CD4-positive, alpha-beta T cell treated with Interleukin-17A for 4 hours (primary cell): ENCODE measurements at regions not wholly inside any gene's neighbourhood (a gene's known extent, or its start where the extent isn't known, plus 50 kb on each side); places are given as distances from the start of the nearest gene placed in this dataset.

Experiments used
- DNase-seq: peaks from one replicate; pipeline ENCODE4 v3.0.0-alpha.2; 2020; ENCODE audit warnings: mixed read lengths

- no peak for DNase-seq
These were observed 98.6 kb upstream of the ACTBL2 start for GRCh38 chr5:57581222-57581621.

DNA sequence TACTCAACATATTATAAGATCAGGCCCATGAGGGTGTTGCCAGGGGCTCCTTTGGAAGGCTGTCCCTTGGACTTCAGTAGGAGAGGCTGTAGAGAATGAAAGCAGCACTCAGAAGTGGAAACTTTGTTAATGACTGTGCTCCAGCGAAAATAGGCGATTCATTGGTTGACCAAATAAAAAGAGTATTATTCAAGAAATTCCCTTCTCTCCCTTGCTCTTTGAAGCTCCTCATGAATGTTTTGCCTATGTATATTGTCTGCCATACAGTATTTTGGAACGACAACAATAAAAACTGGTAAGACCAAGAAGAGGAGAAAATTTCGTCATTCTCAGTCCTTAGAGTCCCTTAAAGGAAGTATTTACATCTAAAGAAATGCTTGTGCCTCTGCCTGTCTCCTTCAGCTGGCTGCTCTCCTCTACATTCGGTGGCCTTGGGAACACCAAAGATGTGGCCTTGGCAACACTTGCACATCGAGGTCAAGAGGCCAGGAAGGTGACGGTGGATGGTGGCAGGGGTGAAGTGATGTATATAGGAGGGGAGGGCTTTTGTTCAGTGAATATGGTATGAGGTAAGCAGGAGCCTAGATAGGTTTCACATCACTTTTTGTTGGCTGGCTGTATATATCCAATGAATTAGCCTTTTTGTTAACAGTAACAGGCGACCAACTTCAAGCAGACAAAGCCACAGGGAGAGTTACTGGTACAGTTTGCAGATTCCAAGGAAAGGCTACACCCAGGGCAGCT is 95.0 kb upstream of the ACTBL2 start:
- DNase-seq: no peak

DNA sequence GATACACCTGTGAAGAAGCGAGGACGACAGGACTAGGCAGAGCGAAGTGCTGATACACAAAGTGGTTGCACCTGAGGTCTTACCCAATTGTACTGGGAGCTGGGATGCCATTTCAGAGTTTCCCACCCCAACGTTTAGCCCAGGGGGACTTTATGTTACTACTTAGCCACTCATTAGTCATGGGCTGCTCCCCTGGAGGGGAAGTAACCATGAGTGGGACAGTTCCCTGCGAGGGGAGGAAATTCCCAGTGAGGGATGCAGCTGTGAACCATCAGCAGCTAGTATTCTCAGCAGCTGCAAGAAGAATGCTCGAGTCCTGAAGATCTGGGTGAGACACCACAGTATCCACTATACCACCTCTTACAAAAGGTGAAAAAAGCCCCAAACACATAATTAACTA is 93.7 kb upstream of the ACTBL2 start:
- DNase-seq: no peak

DNA sequence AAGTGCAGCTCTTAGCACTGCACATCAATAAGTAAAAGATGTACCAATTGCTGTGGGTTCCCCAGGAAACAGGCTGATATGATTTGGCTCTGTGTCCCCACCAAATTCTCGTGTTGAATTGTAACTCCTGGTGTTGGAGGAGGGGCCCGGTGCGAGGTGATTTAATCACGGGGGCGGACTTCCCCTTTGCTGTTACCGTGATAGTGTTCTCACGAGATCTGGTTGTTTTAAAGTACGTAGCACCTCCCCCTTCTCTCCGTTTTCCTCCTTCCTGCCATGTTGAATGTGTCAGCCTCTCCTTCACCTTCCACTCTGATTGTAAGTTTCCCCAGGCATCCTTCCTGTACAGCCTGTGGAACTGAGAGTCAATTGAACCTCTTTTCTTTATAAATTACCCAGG is 93.2 kb upstream of the ACTBL2 start:
- no peak for DNase-seq

- DNase-seq: no peak
These were observed 89.8 kb upstream of the ACTBL2 start for GRCh38 chr5:57572461-57572860.

GRCh38 chr5:57569601-57570000 is 87.0 kb upstream of the ACTBL2 start:
- DNase-seq: no peak

DNA sequence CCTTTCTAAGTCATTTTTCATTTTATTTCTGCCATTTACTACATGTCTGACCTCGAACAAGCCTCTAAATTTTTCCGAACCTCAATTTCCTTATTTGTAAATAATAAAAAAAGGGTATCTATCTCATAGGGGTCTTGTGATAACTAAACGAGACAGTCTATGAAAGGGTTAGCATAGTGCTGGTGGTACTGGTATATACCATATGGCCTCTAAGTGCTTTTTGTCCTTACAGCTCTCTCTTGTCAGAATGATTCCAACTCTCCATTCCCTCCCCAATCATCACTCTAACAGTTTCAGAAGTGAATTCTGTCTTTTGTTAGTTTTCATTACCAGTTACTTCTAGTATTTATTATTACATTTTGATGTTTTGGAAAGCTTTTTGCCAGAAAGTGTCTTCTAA is 85.5 kb upstream of the ACTBL2 start:
- DNase-seq: no peak

DNA sequence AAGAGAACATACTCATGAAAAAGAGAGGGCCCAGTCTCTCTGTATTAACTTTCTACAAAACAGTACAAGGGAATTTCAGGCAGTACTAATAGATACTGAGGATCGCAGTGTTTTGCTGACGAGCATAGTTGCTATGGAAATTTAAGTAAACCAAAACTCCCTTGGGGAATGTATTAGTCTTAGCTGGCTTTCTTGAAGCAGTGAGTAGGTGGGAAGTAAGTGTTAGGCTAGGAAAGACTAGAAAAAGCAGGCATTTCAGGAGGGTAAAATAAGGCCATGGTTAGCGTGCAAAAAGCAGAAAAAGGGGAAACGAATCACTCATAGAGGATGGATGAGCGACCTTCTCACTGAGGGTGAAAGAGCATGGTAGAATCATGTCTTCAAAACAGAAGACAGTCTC is 84.3 kb upstream of the ACTBL2 start:
- no peak for DNase-seq

DNA sequence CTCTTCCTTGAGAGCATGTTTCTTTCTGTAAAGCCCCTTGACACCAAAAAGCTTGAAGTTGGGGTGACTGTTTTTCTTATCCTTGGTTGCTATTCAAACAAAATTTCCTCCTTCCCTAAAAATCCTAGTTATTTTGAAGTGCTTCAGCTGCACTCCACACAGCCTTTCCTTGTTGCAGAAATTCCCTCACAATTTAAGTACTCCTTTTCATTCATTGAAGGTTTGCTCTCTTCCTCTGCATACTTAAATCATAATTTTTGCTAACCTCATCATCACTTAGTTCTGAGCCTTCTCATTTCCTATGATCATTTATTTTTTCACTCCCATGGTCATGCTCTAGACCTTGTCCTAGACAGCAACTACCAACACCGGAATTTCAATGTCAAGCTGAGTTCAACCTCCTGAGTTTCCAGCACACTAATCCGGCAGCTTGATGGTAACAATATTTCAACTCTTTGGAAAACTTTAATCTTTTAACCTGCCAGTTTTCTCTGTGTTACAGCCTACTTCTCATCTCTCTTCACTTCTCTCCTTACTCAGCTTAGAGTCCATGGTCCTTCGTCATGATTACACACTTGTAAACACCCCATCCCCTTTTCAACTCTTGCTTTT is 78.7 kb upstream of the ACTBL2 start:
- DNase-seq: no peak

- DNase-seq: no peak
These were observed 76.6 kb upstream of the ACTBL2 start for GRCh38 chr5:57559110-57559635.

GRCh38 chr5:57552033-57552432 is 69.4 kb upstream of the ACTBL2 start:
- no peak for DNase-seq

DNA sequence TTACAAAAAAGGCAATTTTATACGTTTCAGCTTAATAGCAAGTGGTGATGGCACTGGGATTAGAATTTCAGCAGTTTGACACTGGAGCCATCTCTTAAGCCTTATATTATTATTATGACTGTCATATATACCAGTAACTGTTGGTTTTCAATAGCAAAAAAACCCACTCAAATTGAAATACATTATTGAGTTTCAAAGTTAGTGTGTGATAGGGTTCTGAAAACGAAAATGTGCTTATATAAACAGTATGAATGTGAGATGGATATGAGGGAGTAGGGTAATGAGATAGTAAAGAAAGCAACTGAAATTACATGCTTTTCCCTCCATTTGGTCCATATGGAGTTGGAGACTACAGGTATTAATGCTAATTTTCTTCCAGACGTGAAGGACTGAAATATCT is 68.6 kb upstream of the ACTBL2 start:
- no peak for DNase-seq

GRCh38 chr5:57550132-57550531 is 67.5 kb upstream of the ACTBL2 start:
- DNase-seq: no peak

DNA sequence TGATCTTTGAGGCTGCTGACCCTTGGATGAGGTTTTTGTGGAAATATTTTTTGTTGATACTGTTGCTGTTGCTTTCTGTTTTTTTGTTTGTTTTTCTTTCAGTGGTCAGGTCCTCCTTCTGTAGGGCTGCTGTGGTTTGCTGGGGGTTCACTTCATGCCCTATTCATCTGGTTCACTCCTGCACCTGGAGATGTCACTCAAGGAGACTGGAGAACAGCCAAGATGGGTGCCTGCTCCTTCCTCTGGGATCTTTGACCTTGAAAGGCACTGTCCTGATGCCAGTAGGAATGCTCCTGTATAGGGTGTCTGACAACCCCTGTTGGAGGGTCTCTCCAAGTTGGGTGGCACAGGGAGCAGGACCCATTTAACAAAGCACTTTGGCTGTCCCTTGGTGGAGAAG is 67.0 kb upstream of the ACTBL2 start:
- DNase-seq: no peak

- DNase-seq: no peak
These were observed 58.2 kb upstream of the ACTBL2 start for GRCh38 chr5:57540823-57541222.

- DNase-seq: no peak
These were observed 56.7 kb upstream of the ACTBL2 start for GRCh38 chr5:57539281-57539701.

DNA sequence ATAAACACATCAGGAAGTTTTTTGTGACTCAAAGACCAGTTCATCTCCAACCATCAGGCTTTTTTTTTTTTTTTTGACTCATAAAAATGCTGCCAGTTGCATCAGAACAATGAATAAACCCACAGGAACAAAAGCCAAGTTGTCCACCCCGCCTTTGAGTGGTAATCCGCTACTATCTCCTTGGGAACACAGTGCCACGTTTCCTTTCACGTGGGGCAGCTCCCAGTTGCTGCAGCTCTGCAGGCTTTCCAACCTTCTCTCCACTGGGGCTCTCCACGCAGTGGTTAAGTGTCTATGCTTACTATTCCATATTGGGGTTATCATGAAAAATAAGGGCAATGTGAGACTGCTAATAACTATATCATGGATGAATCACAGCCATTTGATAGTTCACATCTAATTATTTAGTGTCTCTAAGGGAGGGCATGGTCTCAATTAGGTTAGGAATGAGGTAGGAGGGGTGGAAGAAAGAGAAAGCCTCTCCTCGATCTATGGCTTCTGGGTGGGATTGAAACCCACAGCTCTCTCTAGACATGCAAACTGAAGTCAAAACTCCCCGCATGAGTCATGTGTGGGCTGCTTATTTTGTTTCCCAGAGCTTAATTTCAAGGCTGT is 55.8 kb upstream of the ACTBL2 start:
- no peak for DNase-seq

- DNase-seq: no peak
These were observed 55.2 kb upstream of the ACTBL2 start for GRCh38 chr5:57537811-57538210.

- DNase-seq: no peak
These were observed 50.2 kb upstream of the ACTBL2 start for GRCh38 chr5:57532513-57533497.
